H1 (cell line): ENCODE measurements at regions not wholly inside any gene's neighbourhood (a gene's known extent, or its start where the extent isn't known, plus 50 kb on each side); places are given as distances from the start of the nearest gene placed in this dataset.

Source experiments
- ATF2 ChIP-seq: IDR thresholded peaks from 2 replicates; pipeline ENCODE4 v1.6.1; 2012; ENCODE audit warnings: low read length, inconsistent platforms
- CHD1 ChIP-seq: IDR thresholded peaks from 2 replicates; pipeline ENCODE4 v1.6.1; 2012; ENCODE audit warnings: low read depth, low read length, improper control_type of control experiment
- CHD7 ChIP-seq: fragments of 300-600 bp; sonication (generic); IDR thresholded peaks from 2 replicates; pipeline ENCODE4 v1.7.1; 2012; ENCODE audit warnings: low read length, moderate library complexity, mild to moderate bottlenecking, inconsistent platforms; ENCODE audit not compliant: insufficient replicate concordance
- EZH2 ChIP-seq: fragments of 200-600 bp; sonication (generic); IDR thresholded peaks from 2 replicates; pipeline ENCODE4 v1.7.1; 2012; ENCODE audit warnings: low read depth, mild to moderate bottlenecking, moderate library complexity, low read length, inconsistent platforms; ENCODE audit not compliant: severe bottlenecking
- JUN ChIP-seq: IDR thresholded peaks from 2 replicates; pipeline ENCODE4 v1.6.1; 2011; ENCODE audit warnings: low read depth, mild to moderate bottlenecking, improper control_type of control experiment, low read length
- SIN3A ChIP-seq, 2 experiments: IDR thresholded peaks in 1 of 2; conservative IDR thresholded peaks in 1 of 2; 2 replicates each; pipeline ENCODE4 v1.6.1; 2011 to 2012; ENCODE audit warnings: low read length in 2 of 2, improper control_type of control experiment in 1 of 2, low read depth in 1 of 2, mild to moderate bottlenecking in 1 of 2

- TF ChIP-seq CHD7 (no peak), ATF2 (no peak), SIN3A (conservative IDR thresholded peaks at IDR 0.05 in 1 of 2, IDR thresholded peaks at IDR 0.05 in 1 of 2; ENCODE audit: low read depth in 1 of 2, low read length in 2 of 2) (no peak), EZH2 (no peak), CHD1 (no peak), JUN (no peak)
Observed at GRCh38 chr10:128614802-128615553, 488.8 kb upstream of the MKI67 start (continued).
